HG03520 (cell line): ENCODE measurements at regions not wholly inside any gene's neighbourhood (a gene's known extent, or its start where the extent isn't known, plus 50 kb on each side); places are given as distances from the start of the nearest gene placed in this dataset.

Source experiments
- ATAC-seq: cut with Tn5 transposase; IDR thresholded peaks from one replicate; pipeline ENCODE4 v1.9.1; 2021; ENCODE audit warnings: mild to moderate bottlenecking, moderate library complexity; ENCODE audit not compliant: unreplicated experiment

DNA sequence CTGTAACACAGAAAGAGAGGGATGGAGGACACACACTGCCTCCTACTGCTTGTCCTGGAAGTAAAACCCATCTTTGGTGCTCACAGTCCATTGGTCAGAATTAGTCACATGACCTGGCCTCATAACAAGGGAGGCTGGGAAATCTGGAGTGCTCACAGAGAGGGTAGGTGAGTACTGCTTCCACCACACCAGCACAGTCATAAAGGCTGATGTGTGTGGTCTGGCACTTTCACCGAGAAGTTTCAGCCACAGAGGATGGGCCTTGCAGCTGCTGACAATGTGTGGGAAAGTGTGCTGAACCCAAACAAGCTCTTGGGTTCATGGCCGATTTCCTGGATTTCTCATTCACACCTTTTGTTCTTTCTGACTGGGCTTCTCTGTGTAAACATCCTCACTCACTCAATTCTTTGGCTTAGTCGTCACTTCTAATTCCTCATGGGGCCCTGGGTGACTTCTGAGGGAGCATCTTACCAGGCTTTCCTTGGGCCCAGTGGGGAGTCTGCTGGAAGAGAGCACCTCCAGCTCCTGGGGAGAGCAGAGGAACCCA, 100.7 kb downstream of the ASB7 start:
- peak; percentile 99 for ATAC-seq

DNA sequence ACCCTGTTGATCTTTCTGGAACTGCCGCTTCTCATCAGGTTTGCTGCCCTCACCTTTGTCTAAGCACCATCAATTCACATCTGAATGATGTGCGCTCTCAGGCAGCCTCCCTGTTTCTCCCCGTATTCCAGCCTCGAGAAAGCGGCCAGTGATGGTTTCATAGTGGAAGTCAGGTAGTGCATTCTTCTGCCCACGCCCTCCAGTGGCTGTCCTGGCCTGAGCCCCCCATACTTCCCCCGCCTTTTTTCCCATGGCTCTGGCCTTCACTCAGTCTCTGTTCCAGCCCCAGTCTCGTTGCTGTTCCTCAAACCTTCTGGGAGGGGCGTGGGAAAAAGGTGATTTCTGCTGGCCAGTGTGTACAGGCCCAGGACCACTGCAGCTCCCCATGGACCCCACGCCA, 101.3 kb downstream of the ASB7 start:
- no peak for ATAC-seq

DNA sequence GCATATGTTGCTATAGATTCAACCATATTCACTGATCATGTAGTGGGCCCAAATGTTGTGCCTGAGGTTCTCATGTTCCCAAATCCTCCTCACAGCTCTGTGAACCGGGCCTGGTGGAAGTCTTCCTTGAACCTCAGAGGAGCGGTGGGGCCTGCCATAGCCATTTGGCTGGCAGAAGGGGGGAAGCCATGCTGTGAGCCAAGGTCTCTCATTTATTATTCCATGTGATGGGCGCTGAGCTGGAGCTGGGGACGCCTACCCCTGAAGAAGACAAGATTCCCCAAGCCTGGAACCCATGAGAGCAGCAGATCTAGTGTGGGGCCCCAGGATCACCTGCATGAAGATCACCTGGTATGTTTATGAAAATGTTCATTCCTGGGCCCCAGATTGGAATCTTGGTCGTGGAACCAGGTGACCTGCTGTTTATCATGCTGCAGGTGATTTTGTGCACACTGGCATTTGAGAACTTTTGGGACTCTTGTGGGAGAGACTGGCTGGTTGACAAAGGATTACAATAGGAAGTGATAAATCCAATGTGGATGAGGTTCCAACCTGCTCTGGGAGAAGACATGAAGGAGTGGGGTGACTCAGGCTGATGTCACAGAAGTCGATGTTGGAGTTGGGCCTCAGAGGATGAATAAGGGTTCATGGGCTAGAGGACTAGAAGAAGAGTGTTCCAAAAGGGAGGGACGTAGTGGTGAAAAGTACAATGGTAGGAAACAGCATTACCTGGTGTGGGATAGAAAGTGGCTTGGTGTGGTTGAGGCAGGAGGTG, 102.1 kb downstream of the ASB7 start:
- no peak for ATAC-seq

DNA sequence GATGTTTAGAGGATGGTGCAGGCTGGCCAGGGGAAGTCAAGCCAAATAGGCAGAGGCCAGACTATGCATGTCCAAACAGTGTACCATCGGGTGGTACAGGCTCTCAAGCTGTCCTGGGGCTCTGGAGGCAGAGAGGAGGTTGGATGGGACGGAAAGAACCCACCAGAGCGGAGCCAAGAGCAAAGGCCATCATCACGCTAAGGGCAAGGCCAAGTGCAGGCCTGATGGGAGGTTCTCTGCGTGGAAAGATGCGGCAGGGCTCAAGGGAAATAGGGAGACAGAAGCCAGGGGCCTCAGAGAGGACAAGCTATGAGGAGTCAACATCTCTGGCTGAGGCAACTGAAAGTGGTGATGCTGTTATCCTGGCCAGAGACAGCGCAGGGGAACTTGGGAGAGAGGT, 102.7 kb downstream of the ASB7 start:
- no peak for ATAC-seq

DNA sequence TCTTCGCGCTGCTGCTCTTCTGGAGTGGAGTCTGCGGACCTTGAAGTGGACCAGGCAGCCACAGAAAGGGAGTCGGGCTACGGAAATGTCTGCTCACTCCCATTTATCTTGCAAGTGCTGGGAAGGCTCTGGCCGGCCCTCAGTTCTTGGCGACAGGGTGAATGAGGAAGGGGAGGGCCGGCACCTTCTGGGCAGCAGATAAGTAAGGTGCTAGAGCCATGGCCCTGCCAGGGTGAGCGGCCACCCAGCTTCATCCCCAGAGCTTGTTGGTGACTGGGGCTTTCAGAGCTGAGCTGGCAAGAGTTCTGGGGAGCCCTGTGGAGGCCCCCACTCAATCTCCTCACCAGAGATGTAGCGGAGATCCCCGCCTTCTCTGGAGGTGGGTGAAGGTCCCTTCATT, 103.5 kb downstream of the ASB7 start:
- ATAC-seq = no peak

DNA sequence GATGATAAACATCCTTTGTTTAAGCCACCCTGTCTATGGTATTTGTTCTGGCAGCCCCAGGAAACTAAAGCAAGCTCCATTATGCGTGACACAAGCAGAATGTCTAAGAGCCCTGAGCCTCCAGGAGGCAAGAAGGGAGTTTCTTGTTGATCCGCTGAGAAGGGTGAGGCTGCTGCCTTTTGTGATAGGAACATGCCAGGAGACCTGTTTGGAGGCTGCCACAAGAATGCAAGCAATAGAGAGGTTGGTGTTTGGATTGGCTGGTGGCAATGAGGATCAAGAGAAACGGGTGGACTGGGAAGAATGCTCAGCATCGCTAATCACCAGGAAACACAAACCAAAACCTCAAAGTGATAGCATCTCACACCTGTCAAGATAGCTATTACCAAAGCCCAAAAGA, 104.8 kb downstream of the ASB7 start:
- ATAC-seq = no peak

DNA sequence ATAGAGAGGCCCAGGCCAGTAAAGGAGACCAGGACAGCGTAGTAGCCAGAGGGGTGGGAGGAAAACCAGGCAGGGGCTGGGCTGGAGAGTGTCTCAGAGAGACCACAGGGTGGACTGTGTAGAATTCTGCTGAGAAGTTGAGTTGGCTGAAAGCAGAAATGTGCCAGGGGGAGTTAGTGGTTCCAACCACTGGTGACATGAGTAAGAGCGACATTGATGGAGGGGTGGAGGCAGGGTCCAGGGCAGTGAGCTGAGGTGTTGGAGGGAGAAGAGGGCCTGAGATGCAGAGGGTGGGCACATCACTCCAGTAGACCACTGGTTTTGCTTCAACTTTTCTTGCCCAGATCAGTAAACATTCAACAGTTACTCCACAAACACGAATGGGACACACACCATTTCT, 106.5 kb downstream of the ASB7 start:
- no peak for ATAC-seq

DNA sequence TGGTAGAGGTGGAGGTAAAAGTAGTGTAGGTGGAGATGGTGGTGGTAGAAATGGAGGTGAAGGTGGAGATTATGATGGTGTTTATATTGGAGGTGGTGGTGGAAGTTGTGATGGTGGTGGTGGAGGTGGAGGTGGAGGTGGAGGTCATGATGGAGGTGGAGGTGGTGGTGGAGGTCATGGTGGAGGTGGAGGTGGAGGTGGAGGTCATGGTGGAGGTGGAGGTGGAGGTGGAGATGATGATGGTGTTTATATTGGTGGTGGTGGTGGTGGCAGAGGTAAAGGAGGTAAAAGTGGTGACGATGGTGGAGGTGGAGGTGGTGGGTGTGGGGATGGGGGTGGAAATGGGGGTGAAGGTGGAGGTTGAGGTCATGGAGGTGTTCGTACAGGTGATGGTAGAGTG, 107.8 kb downstream of the ASB7 start:
- no peak for ATAC-seq

DNA sequence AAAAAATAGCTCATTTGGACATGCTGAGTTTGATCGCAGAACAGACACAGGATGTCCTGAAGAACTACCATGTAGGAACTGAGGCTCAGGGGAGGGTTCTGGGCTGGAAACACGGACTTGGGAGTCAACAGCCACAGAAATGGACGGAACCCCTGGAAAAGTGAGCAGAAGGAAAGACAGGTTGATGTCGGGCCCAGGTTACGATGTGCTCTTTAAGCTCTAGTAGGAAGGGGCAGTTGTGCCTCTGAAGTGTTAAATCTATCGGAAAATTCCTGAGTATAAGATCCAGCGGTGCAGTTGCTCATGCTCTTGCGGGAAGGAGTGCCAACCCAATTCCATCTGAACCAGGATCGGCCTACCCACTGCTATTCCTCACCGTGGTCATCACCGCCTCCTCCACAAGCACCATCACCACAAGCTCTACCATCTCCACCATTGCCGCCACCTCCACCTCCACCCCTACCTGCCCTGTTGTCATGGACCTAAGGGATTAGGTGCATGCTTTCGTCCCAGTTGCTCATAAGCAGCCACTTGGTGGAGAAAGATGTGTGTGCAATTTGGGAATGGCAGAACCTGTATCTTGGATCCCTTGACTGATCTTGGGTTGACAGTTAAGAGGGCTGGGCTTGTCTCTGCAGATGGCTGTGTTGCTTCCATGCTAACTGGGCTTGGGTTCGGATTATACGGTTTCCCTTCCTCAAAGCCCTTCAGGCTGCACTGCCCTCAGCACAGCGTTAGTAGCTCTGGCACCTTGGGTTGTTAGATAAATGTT, 108.5 kb downstream of the ASB7 start:
- ATAC-seq = no peak

DNA sequence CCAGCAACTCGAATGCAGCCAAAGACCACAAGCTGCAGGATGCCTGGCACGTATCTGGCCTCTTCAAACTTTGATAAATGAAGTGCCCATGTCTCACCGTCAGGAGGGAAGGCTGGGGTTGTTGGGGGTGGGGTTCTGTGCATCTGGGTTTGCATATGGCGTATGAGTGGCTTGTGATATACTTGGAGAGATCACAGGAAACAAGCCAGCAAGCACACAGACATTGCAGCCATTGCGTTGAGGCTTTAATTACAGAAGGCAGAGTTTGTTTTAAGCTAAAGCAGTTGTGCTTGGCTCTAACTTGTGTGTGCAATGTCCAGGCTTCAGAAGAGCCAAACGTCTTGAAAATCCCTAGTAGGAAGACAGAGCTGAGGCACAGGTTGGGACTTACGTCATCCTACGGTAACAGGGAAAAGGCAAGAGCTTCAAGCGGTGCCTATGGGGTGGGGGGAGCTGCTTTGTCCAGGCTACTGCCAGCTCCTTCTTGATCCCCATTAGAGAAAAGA, 109.2 kb downstream of the ASB7 start:
- ATAC-seq = no peak

DNA sequence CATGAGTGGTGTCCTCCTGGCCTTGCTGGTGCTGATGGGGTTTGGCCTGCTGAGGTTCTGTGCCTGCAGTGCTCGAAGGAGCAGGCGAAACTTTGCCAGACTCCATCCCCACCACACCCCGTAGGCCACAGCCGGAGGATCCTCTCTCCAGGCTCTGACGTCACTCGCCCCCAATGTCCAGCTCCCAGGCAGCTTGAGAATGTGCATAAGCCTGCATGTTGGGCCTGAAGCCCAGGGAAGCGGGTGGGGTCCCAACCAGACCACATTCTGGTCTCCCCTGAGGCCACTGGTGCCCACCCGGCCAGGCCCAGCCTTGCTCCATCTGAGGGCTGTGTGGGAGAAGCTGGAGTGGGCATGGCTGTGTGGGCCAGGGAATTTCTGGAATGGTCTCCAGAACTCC, 109.8 kb downstream of the ASB7 start:
- ATAC-seq = no peak

DNA sequence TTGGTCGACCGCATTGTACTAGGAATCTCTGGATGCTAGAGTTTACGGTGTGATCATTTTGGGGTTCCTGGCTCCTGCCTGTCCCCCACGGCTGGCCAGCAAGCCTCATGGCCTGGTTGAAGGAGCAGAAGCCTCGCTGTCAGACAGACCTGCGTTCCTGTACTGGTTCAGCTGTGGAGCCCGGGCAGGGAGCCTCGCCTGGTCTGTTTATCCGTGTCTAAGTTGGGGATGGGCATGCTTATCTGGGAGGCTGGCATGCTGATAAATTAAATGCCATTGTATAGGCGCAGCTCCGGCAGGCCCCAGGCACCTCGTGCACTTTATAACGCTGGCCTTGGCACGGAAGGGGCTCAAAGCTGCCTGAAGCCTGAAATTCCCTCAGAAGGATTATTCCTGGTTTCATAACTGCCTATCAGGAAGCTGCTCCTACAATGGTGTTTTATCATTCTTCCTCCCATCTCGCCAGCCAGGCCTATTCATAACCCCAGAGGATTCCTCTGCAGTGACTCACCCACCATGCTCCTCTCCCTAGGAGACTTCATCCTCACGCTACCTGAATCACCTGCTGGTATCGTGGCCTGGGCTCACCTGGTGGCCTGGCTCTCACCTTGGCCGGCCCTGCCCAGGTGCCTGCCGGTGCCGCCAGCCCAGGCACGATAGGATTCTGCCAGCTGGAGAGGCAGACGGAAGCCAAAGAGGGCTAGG, 110.9 kb downstream of the ASB7 start:
- no peak for ATAC-seq

DNA sequence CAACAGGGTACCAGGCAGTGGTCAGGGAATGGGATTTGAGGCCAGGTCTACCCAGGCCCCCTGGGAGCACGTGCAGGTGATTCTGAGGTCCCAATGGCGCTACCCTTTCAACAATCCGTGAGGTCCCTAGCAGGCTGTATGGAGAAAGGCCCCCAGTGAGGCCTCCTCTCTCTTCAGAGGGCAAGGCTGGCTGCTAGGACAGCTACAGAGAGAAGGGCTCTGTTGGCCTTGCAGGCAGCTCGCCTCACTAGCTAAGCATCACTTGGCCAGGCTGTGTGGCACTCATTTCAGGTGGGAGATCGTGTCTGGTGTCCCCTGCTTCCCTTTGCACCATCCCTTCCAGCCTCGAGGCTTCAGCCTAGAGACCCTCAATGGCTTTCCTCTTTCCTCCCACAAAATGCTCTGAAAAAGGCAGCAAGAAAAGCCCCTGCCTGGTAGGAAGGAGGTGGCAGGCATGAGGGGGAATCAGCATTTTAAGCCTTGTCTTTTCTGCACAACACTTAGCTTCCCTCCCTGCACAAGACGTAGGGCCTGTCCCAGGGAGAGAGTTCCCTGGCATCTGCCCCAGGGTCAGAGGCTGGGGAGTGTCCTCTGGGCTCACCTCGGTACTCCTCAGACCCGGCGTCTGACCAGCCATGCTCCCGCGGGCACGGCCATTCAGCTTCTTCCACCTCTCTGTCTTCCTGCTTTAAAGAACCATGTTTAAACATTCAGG, 111.8 kb downstream of the ASB7 start:
- no peak for ATAC-seq

DNA sequence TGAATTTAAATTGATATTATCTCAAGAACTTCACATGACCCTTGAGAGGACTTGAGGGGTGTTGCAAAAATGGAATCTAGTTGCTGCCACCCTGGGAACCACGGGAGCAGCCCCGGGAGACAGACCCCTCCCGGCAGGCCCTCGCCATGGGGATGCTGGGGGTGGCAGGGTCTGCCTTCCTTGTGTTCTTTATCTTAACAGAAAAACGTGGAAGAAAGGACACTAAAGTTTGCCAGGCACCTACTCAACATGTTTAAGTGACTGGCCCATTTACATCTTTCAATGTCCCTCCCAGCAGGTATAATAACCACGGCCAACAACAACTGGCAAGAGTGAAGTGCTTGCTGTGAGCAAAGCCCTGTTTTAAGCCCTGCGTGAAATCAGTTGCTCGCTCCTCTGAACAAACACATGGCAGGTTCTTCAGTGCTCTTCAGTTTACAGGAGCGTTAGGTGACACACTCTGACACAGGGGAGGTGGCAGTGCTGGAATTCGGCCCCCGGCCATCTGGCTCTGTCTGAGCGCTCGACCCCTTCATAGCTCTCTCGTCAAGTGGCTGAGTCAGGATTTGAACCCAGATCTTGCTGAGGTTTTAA, 112.5 kb downstream of the ASB7 start:
- ATAC-seq = no peak

DNA sequence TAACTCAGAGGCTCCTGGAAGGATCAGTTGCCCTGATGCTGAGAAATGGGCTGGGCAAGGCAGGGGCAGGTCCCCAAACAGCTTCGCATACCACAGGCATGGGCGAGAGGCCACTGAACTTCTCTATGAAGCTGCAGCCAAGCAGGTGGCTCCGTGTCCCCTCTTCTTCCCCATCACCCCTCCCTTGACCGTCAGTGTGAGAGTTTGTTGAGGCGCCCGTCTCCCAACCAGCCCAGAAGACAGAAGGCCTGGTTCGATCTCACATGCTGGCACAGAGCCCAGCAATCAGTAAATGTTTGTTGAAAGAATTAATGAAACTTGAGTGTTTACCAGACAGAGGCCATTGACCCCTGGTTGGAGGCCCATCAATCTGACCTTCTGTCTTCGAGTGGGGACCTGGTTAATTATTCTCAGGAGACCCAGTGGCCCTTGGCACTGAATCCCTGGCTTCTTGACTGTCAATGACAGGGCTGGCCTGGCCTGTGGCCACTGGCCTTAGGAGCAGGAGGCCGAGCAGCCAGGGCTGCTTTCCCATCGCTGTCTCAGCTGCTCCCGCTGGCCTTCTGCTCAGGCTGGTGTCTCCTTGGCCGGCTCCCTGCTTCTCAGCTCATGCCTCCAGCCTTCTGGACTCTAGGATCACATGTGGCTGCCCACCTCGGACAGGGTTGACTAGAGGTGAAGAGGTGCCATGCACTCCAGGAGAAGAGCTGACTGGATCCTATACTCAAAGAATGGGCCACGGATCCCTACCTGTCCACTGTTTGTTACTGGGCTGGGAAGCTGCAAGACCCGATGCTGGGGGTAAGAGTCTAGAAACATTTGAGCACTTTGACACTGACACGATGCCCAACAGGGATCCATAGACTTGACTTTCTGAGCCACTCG, 113.4 kb downstream of the ASB7 start:
- no peak for ATAC-seq

DNA sequence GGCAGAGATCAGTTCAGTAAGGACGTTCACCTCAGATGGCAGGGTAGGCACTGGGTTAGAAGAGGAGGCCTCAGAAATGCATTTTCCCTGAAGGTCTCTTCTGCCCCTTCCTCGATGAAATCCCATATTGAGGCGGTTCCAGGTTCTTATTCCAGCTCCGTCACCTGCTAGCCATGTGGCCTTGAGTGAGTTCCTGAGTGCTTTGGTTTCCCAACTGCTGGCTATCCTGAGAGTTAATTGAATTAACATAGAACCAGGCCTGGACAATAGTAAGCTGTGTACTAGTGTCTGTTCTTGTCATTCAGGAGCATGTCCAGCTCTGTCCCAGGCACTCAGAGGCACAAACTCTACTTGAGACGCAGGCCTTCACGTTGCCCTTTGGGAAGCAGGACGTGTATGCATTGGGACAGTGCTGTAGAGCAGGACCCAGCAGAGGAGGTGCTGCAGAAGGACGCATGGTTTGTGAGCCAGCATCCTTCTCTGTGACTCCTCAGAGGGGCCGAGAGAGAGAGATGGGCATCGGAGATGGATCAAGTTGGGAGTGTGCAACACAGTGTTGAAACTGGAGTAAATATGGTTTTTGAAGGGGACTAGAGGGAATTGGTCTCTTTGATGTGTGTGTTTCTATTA, 114.2 kb downstream of the ASB7 start:
- no peak for ATAC-seq

DNA sequence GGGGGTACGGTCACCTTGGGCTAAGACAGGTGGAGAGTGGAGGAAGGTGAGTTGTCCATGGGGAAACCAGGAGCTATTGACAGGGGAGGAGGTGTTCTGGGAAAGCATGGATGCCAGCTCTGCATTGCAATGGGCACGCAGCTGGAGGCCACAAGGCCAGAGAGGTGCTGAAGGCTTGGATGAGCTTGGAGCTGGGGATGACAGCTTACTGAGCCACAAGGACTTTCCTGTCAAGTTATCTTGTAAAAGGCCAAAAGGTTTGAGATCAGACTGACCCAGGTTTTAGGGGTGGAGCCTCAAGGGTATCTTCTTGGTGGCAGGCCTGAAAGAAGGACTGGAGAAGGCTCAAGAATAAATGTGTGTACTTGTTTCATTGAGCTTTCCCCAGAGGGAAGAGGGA, 115.2 kb downstream of the ASB7 start:
- no peak for ATAC-seq

DNA sequence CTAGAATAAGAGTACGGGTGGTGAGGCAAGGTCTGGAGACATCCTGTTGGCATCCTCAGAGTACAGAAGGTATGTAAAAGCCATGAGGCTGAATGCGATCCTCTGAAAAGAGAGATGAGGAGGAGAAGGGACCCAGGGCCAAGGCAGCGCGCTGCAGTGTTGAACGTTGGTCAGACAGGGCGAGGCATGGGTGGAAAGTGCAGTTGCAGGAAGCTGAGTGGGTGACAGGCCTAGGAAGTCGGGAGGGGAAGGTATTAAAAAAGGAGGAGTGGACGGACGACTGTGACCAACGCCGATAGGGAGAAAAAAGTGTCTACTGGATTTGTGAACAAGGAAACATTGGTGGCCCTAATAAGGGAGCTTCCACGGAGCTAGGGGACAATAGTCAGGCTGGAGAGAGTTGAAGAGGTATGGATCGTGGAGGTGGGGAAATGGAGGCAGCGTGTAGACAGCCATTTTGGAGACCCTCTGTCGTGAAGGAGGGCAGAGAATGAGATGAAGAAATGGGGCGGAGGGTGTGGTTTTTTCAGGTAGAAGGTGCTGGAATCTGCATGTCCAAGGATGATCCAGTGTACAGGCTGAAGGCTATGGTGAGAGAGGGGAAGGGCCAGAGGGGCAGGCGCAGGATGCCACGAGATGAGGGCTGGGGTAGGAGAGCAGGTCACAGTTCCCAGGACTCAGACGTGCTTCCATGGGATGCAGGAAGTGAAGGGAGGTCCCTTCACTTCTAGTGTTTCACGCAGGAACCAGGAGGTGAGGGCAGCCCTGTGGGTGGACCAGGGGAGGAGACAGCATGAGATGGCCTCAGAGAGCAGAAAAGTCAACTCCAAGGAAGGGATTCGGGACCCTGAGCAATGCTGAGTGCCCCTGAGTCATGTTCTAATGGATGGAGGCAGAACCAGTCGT, 115.9 kb downstream of the ASB7 start:
- no peak for ATAC-seq
